ENCODE measurements at regions not wholly inside any gene's neighbourhood (a gene's known extent, or its start where the extent isn't known, plus 50 kb on each side); places are given as distances from the start of the nearest gene placed in this dataset.

DNA sequence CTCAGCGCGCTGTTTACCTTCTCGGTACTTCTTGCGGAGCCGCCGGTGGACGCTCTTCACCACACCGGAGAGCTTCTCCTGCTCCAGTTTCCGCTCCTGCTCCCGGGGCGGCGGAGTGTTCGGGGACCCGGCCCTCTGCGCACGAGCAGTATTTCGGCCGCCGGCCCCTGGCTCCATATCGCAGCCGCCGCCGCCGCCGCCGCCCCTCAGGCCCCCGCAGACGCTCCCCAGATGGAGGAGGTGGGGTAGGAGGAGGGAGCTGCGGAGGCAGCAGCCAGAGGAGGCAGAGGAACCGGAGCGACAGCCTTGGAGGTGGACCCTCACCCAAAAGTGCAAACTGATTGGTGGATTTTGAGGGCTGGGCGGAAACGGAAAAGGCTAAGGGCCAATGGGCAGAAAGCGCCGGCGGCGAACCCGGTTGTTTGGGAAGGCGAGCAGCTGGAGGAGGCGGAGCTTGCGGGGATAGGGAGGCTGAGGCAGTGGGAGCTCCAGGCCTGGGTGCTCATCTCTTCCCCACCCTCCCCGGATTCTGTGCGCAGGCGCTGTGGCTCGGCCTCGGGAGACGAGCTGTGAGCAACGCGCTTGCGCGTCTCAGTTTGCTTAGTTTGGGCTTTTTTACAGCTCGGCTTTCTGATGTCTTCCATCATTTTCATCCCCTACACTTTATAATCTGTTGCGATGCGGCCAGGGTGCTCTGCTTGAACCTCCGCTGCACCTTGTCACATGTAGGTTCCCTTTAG is 146.9 kb downstream of the GPR85 start:
- ChIA-PET CTCF (no interaction called here), POLR2A (interaction anchor here (1.4 kb wide), 1 partner anchor 190 kb away, joined by 3 read pairs; no protein-coding TSS in a partner anchor)
- TF ChIP-seq, protein P1, sequence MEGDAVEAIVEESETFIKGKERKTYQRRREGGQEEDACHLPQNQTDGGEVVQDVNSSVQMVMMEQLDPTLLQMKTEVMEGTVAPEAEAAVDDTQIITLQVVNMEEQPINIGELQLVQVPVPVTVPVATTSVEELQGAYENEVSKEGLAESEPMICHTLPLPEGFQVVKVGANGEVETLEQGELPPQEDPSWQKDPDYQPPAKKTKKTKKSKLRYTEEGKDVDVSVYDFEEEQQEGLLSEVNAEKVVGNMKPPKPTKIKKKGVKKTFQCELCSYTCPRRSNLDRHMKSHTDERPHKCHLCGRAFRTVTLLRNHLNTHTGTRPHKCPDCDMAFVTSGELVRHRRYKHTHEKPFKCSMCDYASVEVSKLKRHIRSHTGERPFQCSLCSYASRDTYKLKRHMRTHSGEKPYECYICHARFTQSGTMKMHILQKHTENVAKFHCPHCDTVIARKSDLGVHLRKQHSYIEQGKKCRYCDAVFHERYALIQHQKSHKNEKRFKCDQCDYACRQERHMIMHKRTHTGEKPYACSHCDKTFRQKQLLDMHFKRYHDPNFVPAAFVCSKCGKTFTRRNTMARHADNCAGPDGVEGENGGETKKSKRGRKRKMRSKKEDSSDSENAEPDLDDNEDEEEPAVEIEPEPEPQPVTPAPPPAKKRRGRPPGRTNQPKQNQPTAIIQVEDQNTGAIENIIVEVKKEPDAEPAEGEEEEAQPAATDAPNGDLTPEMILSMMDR (IDR thresholded peaks at IDR 0.05), result no peak
- Mint-ChIP-seq H3K9me3 (no peaks in the 10 kb centered on the region), H3K4me3 (peak overlapping the region; percentile 82), H3K27me3 (no peaks in the 10 kb centered on the region), H3K27ac (peak overlapping the region; percentile 95), H3K36me3 (ENCODE audit: low read depth) (peaks cover 3% of the 10 kb centered on the region), H3K4me1 (ENCODE audit: low read depth) (peaks cover 35% of the 10 kb centered on the region)
- ATAC-seq (peak; percentile 96), DNase-seq (peak; percentile 99)
- intact Hi-C loops (cut with micrococcal nuclease), result loop anchor here (2.0 kb wide), 1 partner anchor 179 kb away; the partner anchor contains the start of gene SMIM30

DNA sequence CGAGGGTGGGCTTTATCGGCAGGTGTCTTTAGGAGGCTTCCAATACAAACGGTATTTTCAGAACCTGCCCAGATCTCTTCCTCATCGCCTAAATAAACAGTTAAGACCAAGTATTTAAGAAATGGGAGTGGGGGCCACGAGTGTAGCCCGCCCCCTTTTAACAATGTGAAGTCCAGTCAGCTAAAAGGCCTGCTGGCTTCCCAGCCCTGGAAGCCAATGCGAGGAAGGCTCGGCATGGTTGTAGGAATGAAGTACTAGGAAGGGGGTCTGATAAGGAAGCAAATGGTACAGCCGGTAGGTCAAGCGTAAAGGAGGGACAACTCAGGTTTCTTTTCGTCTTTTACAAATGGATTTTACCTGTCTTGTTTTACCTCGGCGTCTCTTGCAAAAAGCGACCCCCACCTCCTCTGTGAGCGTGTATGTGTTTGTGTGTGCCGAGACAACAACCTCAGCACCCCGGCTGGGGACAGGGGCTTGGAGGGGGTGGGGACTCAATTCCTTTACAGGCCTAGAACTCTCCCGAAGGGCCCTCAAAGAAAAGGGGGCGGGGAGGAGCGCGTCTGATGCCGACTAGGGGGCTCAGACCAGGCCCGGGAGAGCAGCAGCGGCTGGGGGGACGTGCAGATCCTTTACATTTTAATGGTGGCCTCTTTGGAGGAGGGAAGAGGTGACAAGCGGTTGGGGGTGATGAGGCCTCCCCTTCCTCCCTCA is 147.6 kb downstream of the GPR85 start:
- Mint-ChIP-seq H3K27ac (peak overlapping the region; percentile 95), H3K4me3 (peak overlapping the region; percentile 82), H3K4me1 (ENCODE audit: low read depth) (peaks cover 40% of the 10 kb centered on the region), H3K36me3 (ENCODE audit: low read depth) (peaks cover 7% of the 10 kb centered on the region), H3K9me3 (no peaks in the 10 kb centered on the region), H3K27me3 (no peaks in the 10 kb centered on the region)
- DNase-seq, result peak; percentile 73
- intact Hi-C loops (cut with micrococcal nuclease), result no loop called here
- peak; percentile 31 for ATAC-seq
- TF ChIP-seq, protein P1 (IDR thresholded peaks at IDR 0.05), result no peak
- POLR2A ChIA-PET, result interaction anchor here (1.5 kb wide), 1 partner anchor 149 kb away, joined by 5 read pairs; the partner anchor contains the start of gene TMEM168
- CTCF ChIA-PET, result no interaction called here

DNA sequence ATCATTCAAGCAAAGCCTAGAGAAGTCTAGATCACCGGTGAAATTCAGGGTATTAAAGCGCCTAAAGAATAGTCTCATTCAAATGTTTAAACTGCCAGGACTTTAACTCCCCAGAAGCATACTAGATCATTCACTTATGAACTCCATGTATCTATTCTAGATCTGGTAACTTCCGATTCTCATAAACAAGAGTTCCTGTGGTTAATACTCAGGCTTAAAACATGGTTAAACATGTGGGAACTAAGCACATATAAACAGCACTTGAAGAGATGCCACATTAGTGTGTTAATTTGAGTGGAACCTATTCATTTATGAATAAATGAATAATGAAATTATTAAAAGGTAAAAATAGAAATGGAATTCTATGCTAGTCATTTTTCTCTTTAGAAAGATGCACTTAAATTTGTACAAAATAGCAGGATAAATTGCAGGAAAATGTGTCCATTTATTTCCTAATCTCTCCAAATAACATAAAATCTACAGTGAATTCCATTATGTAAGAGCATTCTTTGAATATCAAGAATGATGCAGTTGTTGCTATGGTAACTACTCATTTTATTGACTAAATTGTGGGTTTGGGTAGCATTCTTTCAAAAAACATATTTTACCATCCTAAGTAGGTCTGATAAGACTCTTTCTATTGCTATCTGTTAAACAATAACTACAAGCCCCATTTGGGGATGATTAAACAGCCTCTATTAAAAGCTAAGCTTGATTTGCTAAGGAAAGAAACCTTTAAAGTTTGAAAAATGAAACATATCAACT is 147.6 kb upstream of the TMEM168 start:
- ChIA-PET POLR2A (interaction anchor here (1.5 kb wide), 1 partner anchor 148 kb away, joined by 5 read pairs; the partner anchor contains the start of gene TMEM168), CTCF (no interaction called here)
- Mint-ChIP-seq H3K9me3 (no peaks in the 10 kb centered on the region), H3K4me3 (peak overlapping the region; percentile 82), H3K4me1 (ENCODE audit: low read depth) (peaks cover 46% of the 10 kb centered on the region), H3K27ac (no peak overlapping the region), H3K36me3 (ENCODE audit: low read depth) (peaks cover 8% of the 10 kb centered on the region), H3K27me3 (no peaks in the 10 kb centered on the region)
- ATAC-seq (no peak), DNase-seq (no peak)
- TF ChIP-seq, protein P1 (IDR thresholded peaks at IDR 0.05), result no peak
- intact Hi-C loops (cut with micrococcal nuclease), result no loop called here

DNA sequence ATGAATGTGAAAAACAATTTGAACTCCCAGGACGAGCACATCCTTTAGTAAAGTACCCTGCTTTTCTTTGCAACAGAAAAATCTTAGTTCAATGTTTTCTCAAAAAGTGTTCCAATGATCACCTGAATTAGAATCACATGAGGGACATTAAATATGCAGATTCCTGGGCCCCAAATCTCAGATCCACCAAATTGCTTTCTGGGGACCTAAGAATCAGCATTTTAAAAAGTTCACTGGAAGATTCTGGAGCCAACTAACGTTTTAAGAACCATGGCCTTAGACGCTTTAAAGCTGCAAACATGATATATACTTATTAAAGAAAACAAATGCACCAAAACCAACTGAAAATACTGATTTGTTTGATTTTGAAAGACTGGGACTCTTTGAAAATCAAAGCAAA is 143.4 kb upstream of the TMEM168 start:
- Mint-ChIP-seq H3K9me3 (no peaks in the 10 kb centered on the region), H3K36me3 (ENCODE audit: low read depth) (peaks cover 9% of the 10 kb centered on the region), H3K27me3 (no peaks in the 10 kb centered on the region), H3K4me1 (ENCODE audit: low read depth) (peaks cover 60% of the 10 kb centered on the region), H3K27ac (no peak overlapping the region), H3K4me3 (no peak overlapping the region)
- DNase-seq (no peak), ATAC-seq (no peak)
- CTCF ChIA-PET, result no interaction called here
- TF ChIP-seq, protein P1 (IDR thresholded peaks at IDR 0.05), result no peak
- POLR2A ChIA-PET, result no interaction called here
- intact Hi-C loops (cut with micrococcal nuclease), result no loop called here
